H9 (cell line): ENCODE measurements at regions not wholly inside any gene's neighbourhood (a gene's known extent, or its start where the extent isn't known, plus 50 kb on each side); places are given as distances from the start of the nearest gene placed in this dataset.

Experiments used
- DNase-seq: peaks from one replicate; pipeline ENCODE4 v3.0.0-alpha.2; 2017
- H2AFZ ChIP-seq: one replicate; pipeline ENCODE4 v1.6.1; 2013; ENCODE audit warnings: mild to moderate bottlenecking, low read length, control low read depth, moderate library complexity
- H2AK5ac ChIP-seq: 2 replicates; pipeline ENCODE4 v1.6.1; 2013; ENCODE audit warnings: low read length, control low read depth, mixed read lengths; ENCODE audit not compliant: insufficient read length
- H2BK120ac ChIP-seq: one replicate; pipeline ENCODE4 v1.6.1; 2013; ENCODE audit warnings: low read depth, mild to moderate bottlenecking, low read length, control low read depth, inconsistent platforms; ENCODE audit not compliant: poor library complexity, severe bottlenecking
- H2BK12ac ChIP-seq: 2 replicates; pipeline ENCODE4 v1.6.1; 2013; ENCODE audit warnings: low read length, control low read depth, mixed read lengths, low read depth; ENCODE audit not compliant: insufficient read length
- H2BK15ac ChIP-seq: 2 replicates; pipeline ENCODE4 v1.6.1; 2013; ENCODE audit warnings: low read depth, low read length, control low read depth
- H2BK20ac ChIP-seq: one replicate; pipeline ENCODE4 v1.6.1; 2013; ENCODE audit warnings: low read depth, mild to moderate bottlenecking, low read length, control low read depth, inconsistent platforms; ENCODE audit not compliant: poor library complexity, severe bottlenecking
- H2BK5ac ChIP-seq: 2 replicates; pipeline ENCODE4 v1.6.1; 2013; ENCODE audit warnings: low read length, control low read depth, mixed read lengths; ENCODE audit not compliant: insufficient read length
- H3K14ac ChIP-seq: 2 replicates; pipeline ENCODE4 v1.6.1; 2013; ENCODE audit warnings: low read length, control low read depth; ENCODE audit not compliant: insufficient read depth
- H3K18ac ChIP-seq: 2 replicates; pipeline ENCODE4 v1.6.1; 2013; ENCODE audit warnings: low read depth, mild to moderate bottlenecking, mixed read lengths, low read length, control low read depth; ENCODE audit not compliant: insufficient read length
- H3K23ac ChIP-seq: 2 replicates; pipeline ENCODE4 v1.6.1; 2013; ENCODE audit warnings: low read length, control low read depth, mixed read lengths, low read depth; ENCODE audit not compliant: insufficient read length
- H3K23me2 ChIP-seq: 2 replicates; pipeline ENCODE4 v1.6.1; 2013; ENCODE audit warnings: low read depth, mild to moderate bottlenecking, mixed read lengths, low read length, control low read depth; ENCODE audit not compliant: insufficient read length, poor library complexity, severe bottlenecking
- H3K27ac ChIP-seq: 2 replicates; pipeline ENCODE4 v1.5.1; 2013; ENCODE audit warnings: low read length, control low read depth, mixed read lengths, low read depth; ENCODE audit not compliant: insufficient read length
- H3K27me3 ChIP-seq: 2 replicates; pipeline ENCODE4 v1.6.1; 2013; ENCODE audit warnings: low read length, control low read depth, inconsistent platforms; ENCODE audit not compliant: insufficient read depth
- H3K4ac ChIP-seq: 2 replicates; pipeline ENCODE4 v1.6.1; 2013; ENCODE audit warnings: low read depth, mild to moderate bottlenecking, control low read depth, inconsistent platforms, low read length, moderate library complexity
- H3K4me1 ChIP-seq: 2 replicates; pipeline ENCODE4 v1.6.1; 2013; ENCODE audit warnings: low read length, control low read depth, inconsistent platforms; ENCODE audit not compliant: insufficient read depth
- H3K4me2 ChIP-seq: 2 replicates; pipeline ENCODE4 v1.6.1; 2013; ENCODE audit warnings: low read length, control low read depth, mixed read lengths; ENCODE audit not compliant: insufficient read length, insufficient read depth
- H3K56ac ChIP-seq: 2 replicates; pipeline ENCODE4 v1.6.1; 2013; ENCODE audit warnings: low read depth, mild to moderate bottlenecking, mixed read lengths, low read length, control low read depth; ENCODE audit not compliant: insufficient read length
- H3K79me1 ChIP-seq: 2 replicates; pipeline ENCODE4 v1.6.1; 2013; ENCODE audit warnings: low read depth, mild to moderate bottlenecking, moderate library complexity, low read length, control low read depth, inconsistent platforms; ENCODE audit not compliant: insufficient read depth, poor library complexity, severe bottlenecking
- H3K79me2 ChIP-seq: 2 replicates; pipeline ENCODE4 v1.6.1; 2013; ENCODE audit warnings: low read length, control low read depth, inconsistent platforms; ENCODE audit not compliant: insufficient read depth
- H3K9ac ChIP-seq: 2 replicates; pipeline ENCODE4 v1.6.1; 2013; ENCODE audit warnings: low read length, control low read depth, mixed read lengths; ENCODE audit not compliant: insufficient read length; ENCODE audit errors: extremely low read depth
- H3K9me3 ChIP-seq: one replicate; pipeline ENCODE4 v1.6.1; 2013; ENCODE audit warnings: low read depth, low read length, inconsistent platforms; ENCODE audit not compliant: control insufficient read depth
- H3T11ph ChIP-seq: one replicate; pipeline ENCODE4 v1.6.1; 2013; ENCODE audit warnings: mild to moderate bottlenecking, low read length, control low read depth, inconsistent platforms
- H4K20me1 ChIP-seq: one replicate; pipeline ENCODE4 v1.6.1; 2013; ENCODE audit not compliant: control insufficient read depth, insufficient read length, insufficient read depth
- H4K5ac ChIP-seq: 2 replicates; pipeline ENCODE4 v1.6.1; 2013; ENCODE audit warnings: low read depth, mild to moderate bottlenecking, mixed read lengths, low read length, control low read depth; ENCODE audit not compliant: insufficient read length
- H4K8ac ChIP-seq: replicated peaks from 2 replicates; pipeline ENCODE4 v1.6.1; 2013; ENCODE audit warnings: low read length, control low read depth, mixed read lengths, low read depth; ENCODE audit not compliant: insufficient read length
- H4K91ac ChIP-seq: 2 replicates; pipeline ENCODE4 v1.6.1; 2013; ENCODE audit warnings: low read depth, mild to moderate bottlenecking, moderate library complexity, mixed read lengths, low read length, control low read depth; ENCODE audit not compliant: insufficient read length
- H3K27ac Mint-ChIP-seq, 3 experiments: 2 replicates in 2 of 3; 3 replicates in 1 of 3; pipeline ENCODE4 v1.8.0; 2020 to 2021; ENCODE audit warnings: mixed read lengths in 3 of 3, mild to moderate bottlenecking in 1 of 3, moderate library complexity in 1 of 3
- H3K27me3 Mint-ChIP-seq: 2 replicates; pipeline ENCODE4 v1.8.0; 2021; ENCODE audit warnings: low read depth, mild to moderate bottlenecking, moderate library complexity, mixed read lengths
- H3K36me3 Mint-ChIP-seq, 3 experiments: 2 replicates in 2 of 3; 3 replicates in 1 of 3; pipeline ENCODE4 v1.8.0; 2020 to 2021; ENCODE audit warnings: low read depth in 3 of 3, mixed read lengths in 3 of 3; ENCODE audit not compliant: insufficient read depth in 1 of 3
- H3K4me1 Mint-ChIP-seq, 2 experiments: 2 replicates each; pipeline ENCODE4 v1.8.0; 2020; ENCODE audit warnings: mixed read lengths in 2 of 2
- H3K4me3 Mint-ChIP-seq, 2 experiments: 2 replicates in 1 of 2; 3 replicates in 1 of 2; pipeline ENCODE4 v1.8.0; 2020 to 2021; ENCODE audit warnings: mild to moderate bottlenecking in 2 of 2, mixed read lengths in 2 of 2, moderate library complexity in 1 of 2
- H3K9me3 Mint-ChIP-seq, 2 experiments: 2 replicates in 1 of 2; 3 replicates in 1 of 2; pipeline ENCODE4 v1.8.0; 2020; ENCODE audit warnings: mild to moderate bottlenecking in 2 of 2, mixed read lengths in 2 of 2, moderate library complexity in 1 of 2
- CTCF ChIP-seq: fragments of 200-600 bp; sonication (generic); conservative IDR thresholded peaks from 3 replicates; pipeline ENCODE4 v1.8.0; 2021; ENCODE audit warnings: antibody characterized with exemption, mild to moderate bottlenecking
- WGBS: extraction: QIAGEN DNeasy Blood & Tissue Kit; methylation state at CpG from one replicate; pipeline ENCODE4 v1.1.7; 2013; ENCODE audit warnings: missing lambda C conversion rate, low lambda C conversion rate, mixed read lengths; ENCODE audit not compliant: insufficient read length; ENCODE audit errors: extremely low coverage; 5-methylcytosine and 5-hydroxymethylcytosine counted together

GRCh38 chr2:156803967-156804366 is 367.8 kb downstream of the GPD2 start:
- no peak overlapping the region for H3K56ac ChIP-seq
- no peaks in the 10 kb centered on the region for H3K27me3 ChIP-seq
- DNase-seq = no peak
- H2BK20ac ChIP-seq = no peak overlapping the region
- TF ChIP-seq CTCF = no peak
- no peaks in the 10 kb centered on the region for H3K23me2 ChIP-seq
- H4K91ac ChIP-seq = no peak overlapping the region
- H4K20me1 ChIP-seq = no peaks in the 10 kb centered on the region
- H3K36me3 Mint-ChIP-seq = peaks cover 2 to 15% (median 3%) of the 10 kb centered on the region in 3 experiments; a peak in 6 of 7 replicates
- H3K9me3 ChIP-seq = no peaks in the 10 kb centered on the region
- H3K4me3 Mint-ChIP-seq = no peak overlapping the region
- H3K27ac ChIP-seq = no peak overlapping the region
- H2AK5ac ChIP-seq = no peak overlapping the region
- no peak overlapping the region for H4K8ac ChIP-seq
- H3K18ac ChIP-seq = no peak overlapping the region
- no peak overlapping the region for H3K4me2 ChIP-seq
- H3K27ac Mint-ChIP-seq = peak overlapping the region in 1 of 3 experiments; percentile 10; a peak in 1 of 7 replicates
- WGBS = no CpG with 5 or more reads among the region's 5 CpGs
- peaks cover 13 to 14% of the 10 kb centered on the region in 2 experiments for H3K9me3 Mint-ChIP-seq
- H3T11ph ChIP-seq = no peak overlapping the region
- no peak overlapping the region for H2BK5ac ChIP-seq
- no peak overlapping the region for H4K5ac ChIP-seq
- H2BK120ac ChIP-seq = no peak overlapping the region
- H2BK12ac ChIP-seq = no peak overlapping the region
- H3K9ac ChIP-seq = no peak overlapping the region
- H3K4me1 Mint-ChIP-seq = peaks cover 45% of the 10 kb centered on the region in 2 experiments
- H3K23ac ChIP-seq = no peak overlapping the region
- no peaks in the 10 kb centered on the region for H3K79me1 ChIP-seq
- H3K27me3 Mint-ChIP-seq = no peaks in the 10 kb centered on the region
- no peak overlapping the region for H3K4ac ChIP-seq
- H2AFZ ChIP-seq = no peak overlapping the region
- peaks cover 2% of the 10 kb centered on the region; the same call in 1 of the 2 replicates for H3K4me1 ChIP-seq
- no peaks in the 10 kb centered on the region for H3K79me2 ChIP-seq
- no peak overlapping the region for H2BK15ac ChIP-seq
- no peak overlapping the region for H3K14ac ChIP-seq
